ENCODE measurements at regions not wholly inside any gene's neighbourhood (a gene's known extent, or its start where the extent isn't known, plus 50 kb on each side); places are given as distances from the start of the nearest gene placed in this dataset.

- TF ChIP-seq RAD21 (IDR thresholded peaks at IDR 0.05; ENCODE audit: low read depth) (no peak), TAF1 (IDR thresholded peaks at IDR 0.05; ENCODE audit: low read depth) (no peak), CREB1 (IDR thresholded peaks at IDR 0.05; ENCODE audit: low read depth) (no peak), EP300 (IDR thresholded peaks at IDR 0.05; ENCODE audit: borderline replicate concordance) (no peak), NFIC (IDR thresholded peaks at IDR 0.05) (no peak)
Observed at GRCh38 chr10:44773565-44773964, 137.6 kb upstream of the TMEM72 start.
